Cardiac muscle cell (in vitro differentiated cells and primary cell): ENCODE measurements at regions not wholly inside any gene's neighbourhood (a gene's known extent, or its start where the extent isn't known, plus 50 kb on each side); places are given as distances from the start of the nearest gene placed in this dataset.
"Not testable (repeated sequence)": the region's sequence is repeated elsewhere in the genome, so short reads cannot be mapped to it uniquely, and the experiment has no call there.

Experiments used
- DNase-seq, 2 donors: peaks; one replicate each; pipeline versions ENCODE4 v3.0.0 to v3.0.0-alpha.2; 2010 to 2017; ENCODE audit warnings: low read depth in 1 of 2, low spot score in 1 of 2
- H3K27ac ChIP-seq: fragments of 200-600 bp; sonication (generic); 2 replicates; pipeline ENCODE4 v1.5.1; 2016
- H3K27me3 ChIP-seq: fragments of 200-600 bp; sonication (generic); 2 replicates; pipeline ENCODE4 v1.6.0; 2016; ENCODE audit warnings: control low read depth
- H3K36me3 ChIP-seq: fragments of 200-600 bp; sonication (generic); 2 replicates; pipeline ENCODE4 v1.5.1; 2016; ENCODE audit warnings: control low read depth
- H3K4me1 ChIP-seq: fragments of 200-600 bp; sonication (generic); 2 replicates; pipeline ENCODE4 v1.8.1; 2017; ENCODE audit warnings: low read depth, mild to moderate bottlenecking, mixed run types
- H3K4me3 ChIP-seq: fragments of 200-600 bp; sonication (generic); 2 replicates; pipeline ENCODE4 v1.5.1; 2016; ENCODE audit warnings: mild to moderate bottlenecking
- H3K9me3 ChIP-seq: fragments of 200-600 bp; sonication (generic); 2 replicates; pipeline ENCODE4 v1.5.1; 2017; ENCODE audit warnings: low read depth, mild to moderate bottlenecking, control low read depth
- CTCF ChIP-seq: IDR thresholded peaks from 2 replicates; pipeline ENCODE4 v1.5.1; 2012; ENCODE audit warnings: low read depth, mild to moderate bottlenecking, low read length

DNA sequence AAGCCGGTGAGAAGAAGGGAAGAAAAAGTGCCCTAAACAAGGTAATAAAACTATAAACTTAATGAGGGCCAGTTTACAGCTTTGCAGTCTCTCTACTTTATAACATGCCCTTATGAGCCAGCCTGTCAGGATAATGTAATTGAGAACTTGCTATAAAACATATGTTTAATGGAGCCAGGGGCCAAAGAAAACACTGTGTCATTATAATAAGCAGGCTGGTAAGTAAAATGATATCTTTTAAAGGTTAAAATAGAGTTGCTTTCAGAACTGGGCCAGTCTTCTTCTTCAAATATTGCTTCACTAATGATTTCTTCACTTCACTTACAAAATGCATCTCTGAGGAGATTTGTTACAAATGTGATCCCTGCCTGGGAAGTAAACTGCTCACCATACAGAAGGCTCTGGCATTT, 192.5 kb downstream of the SHOX2 start:
- DNase-seq = peak in 1 of 2 donors; percentile 24
- no peak for TF ChIP-seq CTCF

DNA sequence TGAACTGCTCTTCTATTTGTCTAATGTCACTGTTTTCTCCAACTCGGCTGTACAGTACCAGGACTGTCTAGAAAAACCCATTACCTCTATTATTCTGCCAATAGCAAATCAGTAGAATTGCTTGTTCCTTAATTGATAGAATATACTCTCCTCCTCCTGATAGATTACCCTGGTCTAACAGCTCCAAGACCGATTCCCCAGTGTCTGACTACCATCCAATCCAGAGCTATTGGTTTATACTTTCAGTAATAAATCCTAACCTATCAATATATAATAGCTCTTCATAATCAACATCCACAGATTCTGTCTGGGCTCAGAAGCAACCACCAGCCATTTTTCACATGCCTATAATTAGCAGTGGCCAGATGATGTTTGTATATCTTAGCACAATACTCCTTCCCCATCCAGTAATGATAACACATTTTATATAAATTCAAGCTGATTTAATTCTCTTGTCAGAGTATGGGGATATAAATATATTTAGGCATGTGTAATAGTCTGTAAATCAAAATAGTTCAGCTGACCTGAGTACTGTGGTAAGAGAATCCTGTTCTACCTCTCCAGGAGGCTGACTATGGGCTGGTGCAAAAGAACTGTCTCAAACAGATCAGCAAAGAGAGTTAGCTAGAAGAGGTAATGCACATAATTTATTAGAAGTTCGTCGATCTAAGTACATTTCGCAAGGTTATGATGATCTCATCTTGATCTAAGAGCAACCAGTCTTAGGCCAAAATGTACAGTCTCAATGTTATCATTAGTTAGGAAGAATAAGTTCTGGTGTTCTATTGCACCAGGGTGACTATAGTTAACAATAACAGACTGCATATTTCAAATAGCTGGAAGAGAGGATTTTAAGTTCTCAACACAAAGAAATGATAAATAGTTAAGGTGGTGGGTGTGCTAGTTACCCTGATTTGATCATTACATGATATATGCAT, 193.4 kb downstream of the SHOX2 start:
- Histone ChIP-seq H3K4me1 (no peaks in the 10 kb centered on the region), H3K36me3 (no peaks in the 10 kb centered on the region), H3K4me3 (no peak overlapping the region), H3K27ac (no peak overlapping the region), H3K27me3 (no peaks in the 10 kb centered on the region), H3K9me3 (no peaks in the 10 kb centered on the region)
- no peak for TF ChIP-seq CTCF
- DNase-seq = no peak

More for the DNA sequence above, 192.5 kb downstream of the SHOX2 start:
- Histone ChIP-seq H3K4me3 (no peak overlapping the region), H3K27me3 (no peaks in the 10 kb centered on the region), H3K27ac (no peak overlapping the region), H3K9me3 (no peaks in the 10 kb centered on the region), H3K4me1 (no peaks in the 10 kb centered on the region), H3K36me3 (no peaks in the 10 kb centered on the region)

DNA sequence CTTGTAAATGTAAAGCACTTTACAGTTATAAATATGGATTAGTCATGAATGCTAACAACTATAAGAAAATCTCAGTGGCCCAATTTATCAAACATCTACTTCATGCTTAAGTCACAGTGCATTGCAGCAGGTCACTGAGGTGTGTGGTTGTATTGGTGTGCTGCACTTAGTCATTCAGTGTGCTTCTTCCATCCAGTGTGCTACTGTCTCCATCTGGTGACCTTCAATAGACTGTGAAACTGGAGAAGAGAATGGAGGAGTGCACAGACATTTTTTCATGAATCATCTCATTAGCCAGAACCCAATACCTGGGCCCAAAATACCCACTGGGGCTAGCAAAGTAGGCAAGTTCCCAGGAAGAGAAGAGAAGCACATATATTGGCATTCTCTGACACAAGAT, 199.6 kb downstream of the SHOX2 start:
- Histone ChIP-seq H3K4me1 (no peaks in the 10 kb centered on the region), H3K36me3 (no peaks in the 10 kb centered on the region), H3K4me3 (no peak overlapping the region), H3K27me3 (no peaks in the 10 kb centered on the region), H3K9me3 (no peaks in the 10 kb centered on the region), H3K27ac (no peak overlapping the region)
- peak; percentile 12 for TF ChIP-seq CTCF
- peak in 1 of 2 donors; percentile 20 for DNase-seq

GRCh38 chr3:157905885-157906284, 200.3 kb downstream of the SHOX2 start:
- H3K9me3 ChIP-seq = no peaks in the 10 kb centered on the region
- H3K36me3 ChIP-seq = no peaks in the 10 kb centered on the region
- H3K4me1 ChIP-seq = no peaks in the 10 kb centered on the region
- DNase-seq = no peak
- TF ChIP-seq CTCF = no peak
- H3K27me3 ChIP-seq = no peaks in the 10 kb centered on the region
- H3K27ac ChIP-seq = no peak overlapping the region
- no peak overlapping the region for H3K4me3 ChIP-seq

- H3K27me3 ChIP-seq, H3K27ac ChIP-seq, H3K36me3 ChIP-seq, DNase-seq, H3K4me1 ChIP-seq, H3K4me3 ChIP-seq, H3K9me3 ChIP-seq: not testable (repeated sequence)
These were observed 203.5 kb downstream of the SHOX2 start for GRCh38 chr3:157902680-157903079.

DNA sequence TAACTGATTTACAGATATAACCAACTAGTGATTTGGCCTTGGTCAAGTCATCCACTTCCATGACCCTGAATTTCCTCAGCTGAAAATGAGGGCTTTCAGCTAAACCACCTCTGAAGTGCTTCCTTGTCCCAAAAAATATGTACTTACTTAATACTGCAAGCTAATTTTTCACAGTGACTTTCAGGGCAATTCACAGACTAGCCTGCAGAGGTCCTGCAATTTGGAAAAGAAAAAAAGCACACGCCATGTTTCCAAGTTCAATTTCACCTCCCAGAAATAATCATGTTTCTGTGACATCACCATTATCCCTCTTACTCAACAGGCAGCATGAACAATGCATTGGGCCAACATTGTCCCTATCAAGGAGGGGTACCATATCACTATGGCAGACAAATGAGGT, 218.2 kb downstream of the SHOX2 start:
- DNase-seq = no peak
- no peak for TF ChIP-seq CTCF
- Histone ChIP-seq H3K9me3 (no peaks in the 10 kb centered on the region), H3K27ac (no peak overlapping the region), H3K36me3 (no peaks in the 10 kb centered on the region), H3K4me3 (no peak overlapping the region), H3K27me3 (no peaks in the 10 kb centered on the region), H3K4me1 (no peaks in the 10 kb centered on the region)
